Gastrocnemius medialis (tissue), 4 donors: ENCODE measurements at regions not wholly inside any gene's neighbourhood (a gene's known extent, or its start where the extent isn't known, plus 50 kb on each side); places are given as distances from the start of the nearest gene placed in this dataset.

Experiments used
- POLR2A ChIP-seq, 2 donors: fragments of 450-650 bp; IDR thresholded peaks; one replicate each; pipeline ENCODE4 v1.6.1; 2017; ENCODE audit warnings: antibody characterized with exemption in 2 of 2, mild to moderate bottlenecking in 2 of 2, moderate library complexity in 2 of 2
- TF ChIP-seq, protein P1 (sequence below), 5 experiments: fragments of 450-650 bp in 3 of 5; fragments of 200-600 bp in 2 of 5; sonication (generic) in 2 of 5; IDR thresholded peaks in 4 of 5; conservative IDR thresholded peaks in 1 of 5; 1 replicate in 4 of 5; 2 replicates in 1 of 5; pipeline ENCODE4 v1.5.1; 2016 to 2019; ENCODE audit warnings: antibody characterized with exemption in 5 of 5, mild to moderate bottlenecking in 3 of 5, moderate library complexity in 3 of 5

DNA sequence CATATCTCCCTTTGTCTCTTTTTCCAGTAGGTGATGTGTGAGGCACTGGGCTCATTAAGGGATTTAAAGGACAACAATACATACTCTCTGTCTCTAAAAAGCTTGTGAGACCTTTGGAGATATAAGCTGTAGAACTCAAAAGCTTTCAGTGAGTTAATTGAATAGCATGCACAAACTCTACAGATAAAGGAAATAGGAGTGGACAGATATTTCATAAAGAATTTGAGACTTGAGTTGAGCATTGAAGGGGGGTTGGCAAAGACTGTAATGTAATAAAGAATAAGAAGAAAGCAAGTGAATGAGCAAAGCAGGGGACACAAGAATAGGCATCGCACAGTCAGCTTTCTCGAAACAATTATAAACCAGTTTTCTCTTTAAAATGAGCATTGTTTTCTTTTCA is 583.4 kb upstream of the DPPA4 start:
- TF ChIP-seq, protein P1, sequence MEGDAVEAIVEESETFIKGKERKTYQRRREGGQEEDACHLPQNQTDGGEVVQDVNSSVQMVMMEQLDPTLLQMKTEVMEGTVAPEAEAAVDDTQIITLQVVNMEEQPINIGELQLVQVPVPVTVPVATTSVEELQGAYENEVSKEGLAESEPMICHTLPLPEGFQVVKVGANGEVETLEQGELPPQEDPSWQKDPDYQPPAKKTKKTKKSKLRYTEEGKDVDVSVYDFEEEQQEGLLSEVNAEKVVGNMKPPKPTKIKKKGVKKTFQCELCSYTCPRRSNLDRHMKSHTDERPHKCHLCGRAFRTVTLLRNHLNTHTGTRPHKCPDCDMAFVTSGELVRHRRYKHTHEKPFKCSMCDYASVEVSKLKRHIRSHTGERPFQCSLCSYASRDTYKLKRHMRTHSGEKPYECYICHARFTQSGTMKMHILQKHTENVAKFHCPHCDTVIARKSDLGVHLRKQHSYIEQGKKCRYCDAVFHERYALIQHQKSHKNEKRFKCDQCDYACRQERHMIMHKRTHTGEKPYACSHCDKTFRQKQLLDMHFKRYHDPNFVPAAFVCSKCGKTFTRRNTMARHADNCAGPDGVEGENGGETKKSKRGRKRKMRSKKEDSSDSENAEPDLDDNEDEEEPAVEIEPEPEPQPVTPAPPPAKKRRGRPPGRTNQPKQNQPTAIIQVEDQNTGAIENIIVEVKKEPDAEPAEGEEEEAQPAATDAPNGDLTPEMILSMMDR (IDR thresholded peaks at IDR 0.05 in 4 of 5, conservative IDR thresholded peaks at IDR 0.05 in 1 of 5): no peak
- TF ChIP-seq POLR2A (IDR thresholded peaks at IDR 0.05): no peak
